Immature natural killer cell (primary cell): ENCODE measurements at regions not wholly inside any gene's neighbourhood (a gene's known extent, or its start where the extent isn't known, plus 50 kb on each side); places are given as distances from the start of the nearest gene placed in this dataset.

Experiments
- DNase-seq, 3 donors: peaks; one replicate each; pipeline ENCODE4 v3.0.0; 2022; ENCODE audit warnings: mixed read lengths in 1 of 3
- H3K27ac Mint-ChIP-seq, 6 donors: one replicate each; pipeline ENCODE4 v1.8.0; 2020; ENCODE audit warnings: mixed read lengths in 6 of 6, mild to moderate bottlenecking in 5 of 6, inconsistent platforms in 4 of 6, moderate library complexity in 3 of 6
- H3K27me3 Mint-ChIP-seq, 3 donors: one replicate each; pipeline ENCODE4 v1.8.0; 2020 to 2021; ENCODE audit warnings: low read depth in 3 of 3, mild to moderate bottlenecking in 3 of 3, mixed read lengths in 3 of 3, moderate library complexity in 3 of 3, inconsistent platforms in 1 of 3
- H3K36me3 Mint-ChIP-seq, 3 donors: one replicate each; pipeline ENCODE4 v1.8.0; 2020; ENCODE audit warnings: mixed read lengths in 3 of 3, inconsistent platforms in 2 of 3, mild to moderate bottlenecking in 2 of 3
- H3K4me1 Mint-ChIP-seq, 2 donors: one replicate each; pipeline ENCODE4 v1.8.0; 2020; ENCODE audit warnings: inconsistent platforms in 2 of 2, mild to moderate bottlenecking in 2 of 2, mixed read lengths in 2 of 2, moderate library complexity in 1 of 2
- H3K4me3 Mint-ChIP-seq, 5 donors: one replicate each; pipeline ENCODE4 v1.8.0; 2020; ENCODE audit warnings: mild to moderate bottlenecking in 5 of 5, mixed read lengths in 5 of 5, inconsistent platforms in 3 of 5, moderate library complexity in 3 of 5
- H3K9me3 Mint-ChIP-seq, 6 donors: one replicate each; pipeline ENCODE4 v1.8.0; 2020; ENCODE audit warnings: mild to moderate bottlenecking in 6 of 6, mixed read lengths in 6 of 6, inconsistent platforms in 4 of 6, moderate library complexity in 3 of 6

DNA sequence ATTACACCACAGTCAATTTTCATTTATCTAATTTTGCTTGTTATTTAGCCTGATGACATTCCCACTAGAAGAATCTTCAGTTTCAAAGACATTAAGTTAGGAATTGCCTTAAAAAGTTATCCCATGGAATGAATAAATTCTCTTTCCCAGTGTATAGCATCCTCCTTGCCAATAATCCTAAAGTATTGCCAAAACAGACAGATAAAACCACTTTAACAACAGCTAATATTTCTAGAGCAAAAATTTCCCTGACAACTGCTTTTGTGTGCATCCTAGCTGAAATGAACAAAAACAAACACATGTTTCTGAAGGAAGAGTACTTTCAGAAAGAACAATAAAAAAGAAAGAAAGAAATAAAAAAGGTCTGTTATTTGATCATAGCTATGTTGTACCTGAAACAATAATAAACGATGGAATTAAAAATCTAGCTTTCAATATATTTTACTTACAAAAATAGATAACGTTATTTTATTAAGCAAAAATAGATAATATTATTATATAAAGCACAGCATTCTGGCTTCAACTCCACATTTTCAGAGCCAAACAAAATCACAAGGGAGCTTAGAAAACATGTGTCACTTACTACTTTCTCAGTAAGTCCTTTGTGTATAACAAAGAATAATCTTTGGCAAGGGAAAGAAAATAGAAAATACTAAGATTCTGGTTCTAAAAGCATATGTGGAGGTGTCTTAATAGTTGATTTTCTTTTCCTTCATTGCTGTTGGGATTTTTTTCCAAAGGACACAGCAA, 939.0 kb upstream of the CRIM1 start:
- H3K36me3 Mint-ChIP-seq, result no peaks in the 10 kb centered on the region
- H3K9me3 Mint-ChIP-seq, result peaks cover 0 to 7% (median 3%) of the 10 kb centered on the region in 6 donors
- H3K27ac Mint-ChIP-seq, result no peak overlapping the region
- no peak overlapping the region for H3K4me3 Mint-ChIP-seq
- no peak for DNase-seq
- H3K4me1 Mint-ChIP-seq, result no peaks in the 10 kb centered on the region
- peaks cover 0 to 5% (median 2%) of the 10 kb centered on the region in 3 donors for H3K27me3 Mint-ChIP-seq

DNA sequence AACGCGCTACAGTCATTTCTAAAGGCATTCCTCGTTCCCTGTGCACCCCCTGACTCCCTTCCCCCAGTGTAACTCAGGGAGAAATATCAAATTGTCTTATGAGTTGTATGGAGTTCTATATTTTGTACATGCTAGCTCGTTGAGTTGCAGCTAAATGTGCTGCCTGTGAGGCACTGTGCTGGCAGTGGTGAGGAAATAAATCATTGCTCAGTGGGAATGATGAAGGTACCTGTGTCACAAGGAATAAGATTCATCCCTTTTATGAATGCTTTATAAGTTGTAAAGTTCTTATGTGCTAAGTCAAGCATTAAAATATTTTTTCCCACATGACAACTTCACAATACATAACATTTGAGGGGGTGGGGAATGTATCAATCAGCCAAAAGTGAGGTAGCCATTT, 939.6 kb upstream of the CRIM1 start:
- no peak overlapping the region for H3K27ac Mint-ChIP-seq

GRCh38 chr2:35415282-35415681, 940.3 kb upstream of the CRIM1 start:
- H3K4me1 Mint-ChIP-seq, result no peaks in the 10 kb centered on the region
- H3K27me3 Mint-ChIP-seq, result peaks cover 0 to 5% (median 2%) of the 10 kb centered on the region in 3 donors
- no peaks in the 10 kb centered on the region for H3K36me3 Mint-ChIP-seq
- no peak overlapping the region for H3K4me3 Mint-ChIP-seq
- peaks cover 0 to 7% (median 4%) of the 10 kb centered on the region in 6 donors for H3K9me3 Mint-ChIP-seq
- no peak overlapping the region for H3K27ac Mint-ChIP-seq
- DNase-seq, result no peak

More for the DNA sequence above, 939.6 kb upstream of the CRIM1 start:
- Mint-ChIP-seq H3K4me1 (no peaks in the 10 kb centered on the region), H3K36me3 (no peaks in the 10 kb centered on the region), H3K4me3 (no peak overlapping the region), H3K27me3 (peaks cover 0 to 5% (median 2%) of the 10 kb centered on the region in 3 donors), H3K9me3 (peaks cover 0 to 7% (median 4%) of the 10 kb centered on the region in 6 donors)
- DNase-seq, result no peak

DNA sequence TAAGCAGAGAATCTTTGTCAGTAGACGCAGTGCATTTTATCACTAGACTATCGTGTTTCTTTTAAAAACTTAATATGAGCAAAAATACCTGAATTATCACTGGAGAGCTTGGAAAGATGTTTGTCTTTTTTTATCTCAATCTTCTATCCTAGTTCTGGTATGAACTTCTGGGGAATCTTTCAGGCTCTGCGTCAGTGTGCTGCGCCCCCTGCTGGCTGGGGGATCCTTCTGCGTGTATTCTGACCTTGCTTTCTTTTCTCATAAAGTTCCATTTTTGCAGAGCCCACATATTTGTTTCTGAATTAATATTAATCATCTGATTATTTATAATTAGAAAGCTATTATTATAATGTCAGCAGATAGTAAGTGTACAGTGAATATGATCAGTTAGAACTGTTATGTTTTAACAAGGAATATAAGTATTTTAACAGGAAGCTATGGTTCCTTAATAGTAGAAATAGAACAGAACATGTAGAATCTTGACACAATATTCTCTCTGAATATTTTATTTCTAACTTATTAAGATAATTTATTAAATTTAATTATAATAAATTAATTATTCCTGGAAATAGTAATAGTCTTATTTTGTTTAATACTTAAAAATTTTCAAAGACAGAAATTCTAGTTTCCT, 945.0 kb upstream of the CRIM1 start:
- Mint-ChIP-seq H3K4me1 (no peaks in the 10 kb centered on the region), H3K27ac (no peak overlapping the region), H3K27me3 (peaks cover 0 to 1% (median 0%) of the 10 kb centered on the region in 3 donors), H3K9me3 (peaks cover 0 to 3% (median 0%) of the 10 kb centered on the region in 6 donors), H3K4me3 (no peak overlapping the region), H3K36me3 (no peaks in the 10 kb centered on the region)
- DNase-seq, result peak in 1 of 3 donors; percentile 1

DNA sequence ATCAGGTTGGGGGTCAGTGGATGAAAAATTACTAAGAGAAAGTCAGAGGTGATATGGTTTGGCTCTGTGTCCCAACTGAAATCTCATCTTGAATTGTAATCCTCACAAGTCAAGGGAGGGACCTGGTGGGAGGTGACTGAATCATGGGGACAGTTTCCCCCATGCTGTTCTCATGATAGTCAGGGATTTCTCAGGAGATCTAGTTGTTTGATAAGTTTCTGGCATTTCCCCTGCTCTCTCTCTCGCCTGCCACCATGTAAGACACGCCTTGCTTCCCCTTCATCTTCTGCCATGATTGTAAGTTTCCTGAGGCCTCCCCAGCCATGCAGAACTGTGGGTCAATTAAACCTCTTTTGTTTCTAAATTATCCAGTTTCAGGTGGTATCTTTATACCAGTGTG, 945.8 kb upstream of the CRIM1 start:
- Mint-ChIP-seq H3K4me3 (no peak overlapping the region), H3K4me1 (no peaks in the 10 kb centered on the region), H3K36me3 (no peaks in the 10 kb centered on the region), H3K27ac (no peak overlapping the region), H3K9me3 (peaks cover 0 to 3% (median 0%) of the 10 kb centered on the region in 6 donors), H3K27me3 (peaks cover 0 to 1% (median 0%) of the 10 kb centered on the region in 3 donors)
- no peak for DNase-seq

DNA sequence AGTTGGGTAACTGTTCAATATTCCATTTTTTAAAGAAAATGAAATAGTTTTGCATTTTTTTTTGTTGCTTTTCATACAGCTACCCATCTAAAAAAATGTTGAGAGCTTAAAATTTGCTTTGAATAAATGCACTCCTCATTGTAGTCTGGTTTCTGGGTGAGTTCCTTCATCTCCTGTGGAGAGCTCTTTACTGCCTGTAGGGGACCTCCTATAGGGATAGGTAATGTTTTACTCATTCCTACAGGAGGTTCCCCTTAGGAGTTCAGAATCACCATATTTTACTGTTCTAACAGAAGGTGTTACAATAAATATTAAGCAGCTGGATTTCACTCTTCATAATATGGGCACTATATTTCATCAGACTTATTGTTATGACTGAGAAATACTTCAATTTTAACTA, 947.3 kb upstream of the CRIM1 start:
- Mint-ChIP-seq H3K27ac (no peak overlapping the region), H3K27me3 (peaks cover 0 to 5% (median 0%) of the 10 kb centered on the region in 3 donors)
- DNase-seq, result no peak

GRCh38 chr2:35391736-35392442, 963.7 kb upstream of the CRIM1 start:
- peaks cover 0 to 4% (median under 1%) of the 10 kb centered on the region in 6 donors for H3K9me3 Mint-ChIP-seq

More for the DNA sequence above, 947.3 kb upstream of the CRIM1 start:
- Mint-ChIP-seq H3K36me3 (no peaks in the 10 kb centered on the region), H3K4me1 (no peaks in the 10 kb centered on the region), H3K4me3 (no peak overlapping the region), H3K9me3 (peaks cover 0 to 3% (median 0%) of the 10 kb centered on the region in 6 donors)

DNA sequence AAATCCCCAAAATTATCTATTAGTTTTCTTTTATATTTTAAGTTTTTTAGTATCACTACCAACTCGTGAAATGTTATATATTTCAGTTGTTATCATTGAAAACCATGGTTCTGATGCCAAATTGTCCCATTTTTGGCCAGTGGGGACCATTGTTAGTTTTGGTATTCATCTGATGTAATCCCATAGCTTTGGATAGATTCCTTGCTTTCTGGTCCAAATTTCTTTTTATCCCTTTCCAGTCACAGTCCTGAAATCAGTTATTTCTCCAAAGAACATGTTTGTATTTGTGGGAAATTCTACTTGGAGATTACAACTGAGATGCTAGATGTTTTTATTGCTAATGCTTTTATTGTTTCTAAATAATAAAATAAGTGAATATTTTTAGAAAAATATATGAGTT, 976.8 kb upstream of the CRIM1 start:
- no peaks in the 10 kb centered on the region for H3K36me3 Mint-ChIP-seq
- no peak overlapping the region for H3K27ac Mint-ChIP-seq
- no peaks in the 10 kb centered on the region for H3K27me3 Mint-ChIP-seq
- H3K4me3 Mint-ChIP-seq, result no peak overlapping the region
- H3K4me1 Mint-ChIP-seq, result no peaks in the 10 kb centered on the region
- DNase-seq, result no peak
- peaks cover 0 to 6% (median 2%) of the 10 kb centered on the region in 6 donors for H3K9me3 Mint-ChIP-seq

More at GRCh38 chr2:35391736-35392442, 963.7 kb upstream of the CRIM1 start:
- Mint-ChIP-seq H3K36me3 (no peaks in the 10 kb centered on the region), H3K4me1 (no peaks in the 10 kb centered on the region), H3K27ac (no peak overlapping the region), H3K27me3 (peaks cover 0 to 2% (median 0%) of the 10 kb centered on the region in 3 donors), H3K4me3 (no peak overlapping the region)
- DNase-seq, result no peak

GRCh38 chr2:35374845-35375244, 980.7 kb upstream of the CRIM1 start:
- Mint-ChIP-seq H3K27ac (no peak overlapping the region), H3K36me3 (no peaks in the 10 kb centered on the region), H3K9me3 (peaks cover 0 to 4% (median under 1%) of the 10 kb centered on the region in 6 donors), H3K27me3 (peaks cover 0 to 2% (median 0%) of the 10 kb centered on the region in 3 donors), H3K4me1 (no peaks in the 10 kb centered on the region), H3K4me3 (no peak overlapping the region)
- DNase-seq, result no peak

GRCh38 chr2:35365859-35366258, 989.7 kb upstream of the CRIM1 start:
- peaks cover 0 to 4% (median 2%) of the 10 kb centered on the region in 3 donors for H3K27me3 Mint-ChIP-seq
- no peak overlapping the region for H3K4me3 Mint-ChIP-seq
- DNase-seq, result no peak
- peaks cover 0 to 8% (median 4%) of the 10 kb centered on the region in 6 donors for H3K9me3 Mint-ChIP-seq
- no peaks in the 10 kb centered on the region for H3K36me3 Mint-ChIP-seq
- H3K27ac Mint-ChIP-seq, result no peak overlapping the region
- H3K4me1 Mint-ChIP-seq, result no peaks in the 10 kb centered on the region

GRCh38 chr2:35356332-35356731, 999.2 kb upstream of the CRIM1 start:
- Mint-ChIP-seq H3K9me3 (peaks cover 0 to 21% (median 9%) of the 10 kb centered on the region in 6 donors), H3K4me1 (no peaks in the 10 kb centered on the region), H3K27me3 (no peaks in the 10 kb centered on the region), H3K4me3 (no peak overlapping the region), H3K27ac (no peak overlapping the region), H3K36me3 (no peaks in the 10 kb centered on the region)
- no peak for DNase-seq

DNA sequence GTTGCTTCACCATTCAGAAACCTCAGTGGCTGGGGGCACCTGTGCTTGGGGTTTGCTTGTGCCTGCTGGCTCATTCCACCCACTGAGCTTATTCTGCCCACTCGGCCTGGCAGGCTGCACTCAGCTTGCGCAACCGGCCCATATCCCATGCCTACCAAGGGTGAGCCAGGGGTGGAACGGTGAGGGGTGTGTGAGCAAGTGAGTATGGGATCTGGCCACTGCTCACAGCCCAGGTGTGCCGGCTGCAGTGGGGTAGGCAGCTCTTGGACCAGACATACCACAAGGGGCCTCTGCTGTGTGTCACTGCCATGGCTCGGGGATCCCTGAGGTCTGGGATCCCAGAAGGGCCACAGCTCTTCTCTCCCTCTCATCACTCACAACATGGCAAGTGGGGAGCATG, 1000.5 kb upstream of the CRIM1 start:
- no peak overlapping the region for H3K27ac Mint-ChIP-seq
- H3K4me1 Mint-ChIP-seq, result no peaks in the 10 kb centered on the region
- peaks cover 0 to 16% (median 8%) of the 10 kb centered on the region in 6 donors for H3K9me3 Mint-ChIP-seq
- no peaks in the 10 kb centered on the region for H3K27me3 Mint-ChIP-seq
- H3K36me3 Mint-ChIP-seq, result no peaks in the 10 kb centered on the region
- DNase-seq, result no peak
- no peak overlapping the region for H3K4me3 Mint-ChIP-seq

DNA sequence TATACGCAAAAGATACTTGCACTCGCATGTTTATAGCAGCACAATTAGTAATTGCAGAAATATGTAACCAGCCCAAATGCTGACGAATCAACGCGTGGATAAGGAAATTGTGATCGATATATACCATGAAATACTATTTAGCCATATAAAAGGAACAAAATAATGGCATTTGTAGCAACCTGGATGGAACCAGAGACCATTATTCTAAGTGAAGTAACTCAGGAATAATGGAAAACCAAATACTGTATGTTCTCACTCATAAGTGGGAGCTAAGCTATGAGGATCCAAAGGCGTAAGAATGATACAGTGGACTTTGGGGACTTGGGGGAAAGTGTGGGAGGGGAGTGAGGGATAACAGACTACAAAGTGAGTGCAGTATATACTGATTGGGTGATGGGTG, 1008.0 kb upstream of the CRIM1 start:
- Mint-ChIP-seq H3K27me3 (no peaks in the 10 kb centered on the region), H3K27ac (peak overlapping the region in 1 of 6 donors; percentile 8), H3K36me3 (no peaks in the 10 kb centered on the region), H3K4me1 (no peaks in the 10 kb centered on the region), H3K9me3 (peaks cover 0 to 3% (median 2%) of the 10 kb centered on the region in 6 donors), H3K4me3 (no peak overlapping the region)
- DNase-seq, result no peak

DNA sequence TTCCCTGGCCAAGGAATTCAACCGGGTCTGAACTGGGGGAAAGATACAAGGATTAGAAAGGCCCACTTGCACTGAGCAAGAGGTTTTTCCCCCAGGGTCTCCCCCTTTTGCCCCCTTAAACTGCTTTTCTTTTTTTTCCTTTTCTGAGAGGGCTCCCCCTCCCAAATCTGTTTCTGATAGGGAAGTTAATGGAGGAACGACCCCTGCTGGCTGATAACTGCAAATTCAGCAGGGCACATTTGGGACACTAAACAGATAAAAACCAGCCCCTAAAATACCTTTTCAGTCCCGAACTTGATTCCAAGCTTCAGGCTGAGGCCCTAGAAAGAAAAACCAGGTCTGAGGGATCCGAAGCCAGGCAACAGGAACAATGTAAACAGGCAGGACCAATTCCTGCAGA, 1012.4 kb upstream of the CRIM1 start:
- no peaks in the 10 kb centered on the region for H3K36me3 Mint-ChIP-seq
- H3K4me3 Mint-ChIP-seq, result no peak overlapping the region
- peaks cover 0 to 6% (median 4%) of the 10 kb centered on the region in 6 donors for H3K9me3 Mint-ChIP-seq
- H3K4me1 Mint-ChIP-seq, result no peaks in the 10 kb centered on the region
- no peak for DNase-seq
- H3K27ac Mint-ChIP-seq, result no peak overlapping the region
- H3K27me3 Mint-ChIP-seq, result no peaks in the 10 kb centered on the region
